IMR-90 (cell line): ENCODE measurements at regions not wholly inside any gene's neighbourhood (a gene's known extent, or its start where the extent isn't known, plus 50 kb on each side); places are given as distances from the start of the nearest gene placed in this dataset.

Source experiments
- ATAC-seq: fragments of 200-7000 bp; cut with Tn5 transposase; 2 replicates; pipeline ENCODE4 v1.9.1; 2020; ENCODE audit warnings: low read depth, mild to moderate bottlenecking, moderate library complexity
- BruUV-seq: library from RNA; stranded (reverse); fragments of 400-500 nt; replicated peaks from 2 replicates; lab custom pipeline; 2021; lab: Mats Ljungman, UMichigan
- CTCF ChIA-PET: fragments of 300-600 bp; formaldehyde crosslinking; extraction: SDS; loops from one replicate; lab custom pipeline; 2021; ENCODE audit warnings: antibody characterized with exemption; lab: Yijun Ruan, JAX
- POLR2A ChIA-PET: fragments of 300-600 bp; sonication (Branson Sonifier 250); formaldehyde crosslinking; loops from one replicate; lab custom pipeline; 2022; ENCODE audit warnings: antibody characterized with exemption; ENCODE audit not compliant: unreplicated experiment; lab: Charles Lee
- DNase-seq: peaks from one replicate; pipeline ENCODE4 v3.0.0; 2013
- H2AFZ ChIP-seq: replicated peaks from 2 replicates; pipeline ENCODE3; 2013; ENCODE audit warnings: low read length, mild to moderate bottlenecking; ENCODE audit not compliant: poor library complexity
- H2AK5ac ChIP-seq: 2 replicates; pipeline ENCODE4 v1.6.1; 2013; ENCODE audit warnings: low read depth, low read length, inconsistent platforms
- H2AK9ac ChIP-seq: replicated peaks from 2 replicates; pipeline ENCODE3; 2013; ENCODE audit warnings: mild to moderate bottlenecking, low read depth, low read length, moderate library complexity; ENCODE audit not compliant: poor library complexity
- H2BK120ac ChIP-seq: 2 replicates; pipeline ENCODE4 v1.6.1; 2013; ENCODE audit warnings: low read depth, low read length, inconsistent platforms
- H2BK15ac ChIP-seq: 3 replicates; pipeline ENCODE4 v1.6.1; 2013; ENCODE audit warnings: low read depth, low read length, inconsistent platforms
- H2BK20ac ChIP-seq: 2 replicates; pipeline ENCODE4 v1.6.1; 2013; ENCODE audit warnings: low read depth, mild to moderate bottlenecking, inconsistent platforms, low read length, moderate library complexity
- H2BK5ac ChIP-seq: 2 replicates; pipeline ENCODE4 v1.6.1; 2013; ENCODE audit warnings: mild to moderate bottlenecking, low read depth, low read length, inconsistent platforms; ENCODE audit not compliant: poor library complexity, severe bottlenecking
- H3K14ac ChIP-seq: replicated peaks from 2 replicates; pipeline ENCODE4 v1.6.1; 2013; ENCODE audit warnings: low read depth, low read length, inconsistent platforms
- H3K18ac ChIP-seq: 2 replicates; pipeline ENCODE4 v1.6.1; 2013; ENCODE audit warnings: low read depth, low read length, control low read depth
- H3K23ac ChIP-seq: 2 replicates; pipeline ENCODE4 v1.6.1; 2013; ENCODE audit warnings: low read depth, low read length, inconsistent platforms
- H3K27ac ChIP-seq: 2 replicates; pipeline ENCODE4 v1.5.1; 2013; ENCODE audit warnings: mild to moderate bottlenecking, control low read depth, low read length; ENCODE audit not compliant: insufficient read depth
- H3K27me3 ChIP-seq: 2 replicates; pipeline ENCODE4 v1.6.1; 2013; ENCODE audit warnings: low read length; ENCODE audit not compliant: control insufficient read depth, insufficient read depth
- H3K36me3 ChIP-seq: 2 replicates; pipeline ENCODE4 v1.6.1; 2013; ENCODE audit warnings: low read length, mixed read lengths; ENCODE audit not compliant: control insufficient read depth, insufficient read depth
- H3K4ac ChIP-seq: 2 replicates; pipeline ENCODE4 v1.6.1; 2013; ENCODE audit warnings: low read depth, low read length, inconsistent platforms
- H3K4me1 ChIP-seq: 2 replicates; pipeline ENCODE4 v1.6.1; 2013; ENCODE audit warnings: low read length, mixed read lengths; ENCODE audit not compliant: control insufficient read depth, insufficient read depth
- H3K4me2 ChIP-seq: 2 replicates; pipeline ENCODE4 v1.6.1; 2013; ENCODE audit warnings: low read depth, mild to moderate bottlenecking, control low read depth, low read length, moderate library complexity
- H3K4me3 ChIP-seq: 2 replicates; pipeline ENCODE4 v1.5.1; 2013; ENCODE audit warnings: low read depth, mild to moderate bottlenecking, control low read depth, low read length, moderate library complexity; ENCODE audit not compliant: insufficient read depth
- H3K56ac ChIP-seq: 2 replicates; pipeline ENCODE4 v1.6.1; 2013; ENCODE audit warnings: low read length, inconsistent platforms; ENCODE audit not compliant: insufficient read depth; ENCODE audit errors: extremely low read depth
- H3K79me1 ChIP-seq, 2 experiments: 2 replicates each; pipeline ENCODE4 v1.6.1; 2013; ENCODE audit warnings: low read length in 2 of 2, inconsistent platforms in 1 of 2, low read depth in 1 of 2
- H3K9ac ChIP-seq: 2 replicates; pipeline ENCODE4 v1.6.1; 2013; ENCODE audit warnings: low read depth, low read length, control low read depth
- H3K9me1 ChIP-seq: 2 replicates; pipeline ENCODE4 v1.6.1; 2013; ENCODE audit warnings: low read length, inconsistent platforms; ENCODE audit not compliant: insufficient read depth
- H3K9me3 ChIP-seq: 2 replicates; pipeline ENCODE4 v1.6.1; 2013; ENCODE audit warnings: low read length; ENCODE audit not compliant: control insufficient read depth, insufficient read depth
- H4K20me1 ChIP-seq: 2 replicates; pipeline ENCODE4 v1.6.1; 2013; ENCODE audit warnings: low read length, inconsistent platforms; ENCODE audit not compliant: insufficient read depth
- H4K5ac ChIP-seq: 2 replicates; pipeline ENCODE4 v1.6.1; 2013; ENCODE audit warnings: mild to moderate bottlenecking, low read depth, low read length, control low read depth
- H4K8ac ChIP-seq, 2 experiments: 2 replicates each; pipeline ENCODE4 v1.6.1; 2013; ENCODE audit warnings: low read depth in 2 of 2, low read length in 2 of 2, control low read depth in 1 of 2, inconsistent platforms in 1 of 2
- H4K91ac ChIP-seq: 2 replicates; pipeline ENCODE4 v1.6.1; 2013; ENCODE audit warnings: low read depth, low read length, inconsistent platforms; ENCODE audit not compliant: insufficient read depth
- BHLHE40 ChIP-seq: fragments of 150-350 bp; IDR thresholded peaks from 2 replicates; pipeline ENCODE4 v1.6.1; 2016; ENCODE audit warnings: mild to moderate bottlenecking, low read depth, low read length
- CEBPB ChIP-seq: IDR thresholded peaks from 2 replicates; pipeline ENCODE4 v1.6.1; 2012; ENCODE audit warnings: low read depth, low read length, improper control_type of control experiment
- CHD1 ChIP-seq: IDR thresholded peaks from 2 replicates; pipeline ENCODE4 v1.6.1; 2012; ENCODE audit warnings: low read depth, low read length, improper control_type of control experiment
- CTCF ChIP-seq: conservative IDR thresholded peaks from 2 replicates; pipeline ENCODE4 v1.5.1; 2012; ENCODE audit warnings: mild to moderate bottlenecking, low read depth, low read length, improper control_type of control experiment
- FOS ChIP-seq: fragments of 150-350 bp; IDR thresholded peaks from 2 replicates; pipeline ENCODE4 v1.6.1; 2016; ENCODE audit warnings: low read depth, low read length
- MAFK ChIP-seq: IDR thresholded peaks from 2 replicates; pipeline ENCODE4 v1.6.1; 2012; ENCODE audit warnings: low read depth, low read length, improper control_type of control experiment
- MAZ ChIP-seq: IDR thresholded peaks from 2 replicates; pipeline ENCODE4 v1.6.1; 2012; ENCODE audit warnings: low read depth, mild to moderate bottlenecking, low read length, improper control_type of control experiment, moderate library complexity, borderline replicate concordance
- MXI1 ChIP-seq: IDR thresholded peaks from 2 replicates; pipeline ENCODE4 v1.6.1; 2012; ENCODE audit warnings: low read depth, mild to moderate bottlenecking, low read length, moderate library complexity, borderline replicate concordance
- NFE2L2 ChIP-seq: fragments of 150-350 bp; IDR thresholded peaks from 2 replicates; pipeline ENCODE4 v1.6.1; 2016; ENCODE audit warnings: low read depth, mild to moderate bottlenecking, low read length
- POLR2A ChIP-seq: IDR thresholded peaks from 2 replicates; pipeline ENCODE4 v1.6.1; 2012; ENCODE audit warnings: mild to moderate bottlenecking, low read depth, low read length
- RAD21 ChIP-seq: IDR thresholded peaks from 2 replicates; pipeline ENCODE4 v1.6.1; 2012; ENCODE audit warnings: low read length, improper control_type of control experiment
- RCOR1 ChIP-seq: IDR thresholded peaks from 2 replicates; pipeline ENCODE4 v1.6.1; 2012; ENCODE audit warnings: mild to moderate bottlenecking, low read length, improper control_type of control experiment; ENCODE audit not compliant: insufficient replicate concordance
- RFX5 ChIP-seq: IDR thresholded peaks from 2 replicates; pipeline ENCODE4 v1.8.0; 2012; ENCODE audit warnings: low read depth, mild to moderate bottlenecking, low read length, moderate library complexity
- SMC3 ChIP-seq: fragments of 150-350 bp; IDR thresholded peaks from 2 replicates; pipeline ENCODE4 v1.6.1; 2016; ENCODE audit warnings: low read depth, mild to moderate bottlenecking, antibody characterized with exemption, low read length, moderate library complexity
- WGBS, 2 experiments: methylation state at CpG; one replicate each; pipeline versions ENCODE4 v1.1.5 to v1.1.7; 2013; ENCODE audit warnings: missing lambda C conversion rate in 2 of 2; ENCODE audit not compliant: insufficient read length in 1 of 2; ENCODE audit errors: extremely low coverage in 2 of 2; 5-methylcytosine and 5-hydroxymethylcytosine counted together
- dilution Hi-C: fragments of 300-500 bp; cut with HindIII; formaldehyde crosslinking; loops from one replicate; pipeline ENCODE4 v1.14.3; 2018; ENCODE audit warnings: low sequenced_read_pairs; ENCODE audit not compliant: unreplicated experiment
- in situ Hi-C: fragments of 300-500 bp; cut with MboI; formaldehyde crosslinking; loops from 3 replicates; pipeline ENCODE4 v1.14.3; 2019; ENCODE audit warnings: low sequenced_read_pairs, inconsistent platforms, mixed read lengths
- intact Hi-C: fragments of 100-400 bp; cut with micrococcal nuclease; formaldehyde crosslinking; loops from 2 replicates; pipeline ENCODE4 v1.10.0; 2022
- TF ChIP-seq, protein P1 (sequence below): fragments of 150-350 bp; IDR thresholded peaks from 2 replicates; pipeline ENCODE4 v1.6.1; 2017; ENCODE audit warnings: mild to moderate bottlenecking, antibody characterized with exemption, low read length, low read depth
- TF ChIP-seq, protein P2 (sequence below): fragments of 150-350 bp; IDR thresholded peaks from 2 replicates; pipeline ENCODE4 v1.6.1; 2016; ENCODE audit warnings: low read depth, mild to moderate bottlenecking, low read length, moderate library complexity, borderline replicate concordance

DNA sequence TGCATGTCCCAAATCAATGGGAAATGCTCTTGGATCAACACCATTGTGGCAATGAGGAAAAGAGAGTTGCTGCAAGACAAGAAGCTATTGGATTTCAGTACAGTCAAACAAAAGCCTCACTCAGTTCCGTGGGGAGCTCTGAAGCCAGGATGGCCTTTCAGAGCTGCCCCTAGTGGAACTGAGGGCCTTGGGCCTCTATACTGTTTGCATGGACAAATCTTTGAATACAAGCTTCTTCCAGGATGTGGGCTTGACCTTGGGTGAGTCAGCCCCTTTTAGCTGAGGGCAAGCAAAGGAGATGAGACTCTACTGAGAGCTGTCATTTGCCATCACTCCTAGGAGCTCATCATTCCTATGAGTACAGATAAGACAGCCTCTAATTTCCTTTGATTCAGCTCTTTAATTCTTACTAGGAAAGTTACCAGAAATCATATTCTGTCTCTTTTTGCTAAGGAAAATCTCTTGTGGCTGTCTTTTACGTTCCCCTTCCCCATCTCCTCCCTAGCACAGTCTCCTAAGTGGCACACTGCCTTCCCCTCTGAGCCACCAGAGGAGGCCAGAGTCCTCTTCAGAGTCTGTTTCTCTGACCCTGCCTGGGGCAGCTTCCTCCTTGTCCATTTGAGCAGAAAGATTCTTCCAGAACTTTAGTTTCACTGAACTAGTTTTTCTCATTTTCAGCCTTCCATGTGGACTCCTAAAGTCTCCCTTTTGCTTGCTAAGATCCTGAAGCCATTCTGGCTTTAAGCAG lies 168.8 kb upstream of the POC5 start:
- in situ Hi-C loops, result no loop called here

More for the DNA sequence above, 168.8 kb upstream of the POC5 start:
- H3K18ac ChIP-seq, result no peak overlapping the region
- ChIA-PET CTCF (interaction anchor here (1.0 kb wide), 1 partner anchor 35 kb away, joined by 3 read pairs; no protein-coding TSS in a partner anchor), POLR2A (no interaction called here)
- H3K27ac ChIP-seq, result no peak overlapping the region
- no peak overlapping the region for H3K14ac ChIP-seq
- no peak for DNase-seq
- dilution Hi-C loops (no loop called here), intact Hi-C loops (no loop called here)
- H3K27me3 ChIP-seq, result no peaks in the 10 kb centered on the region
- WGBS, 2 experiments, result 14% methylated on average over 1 of the region's 2 CpGs; no CpG with 5 or more reads in 1 of the 2 experiments
- no peak overlapping the region for H2AK9ac ChIP-seq
- TF ChIP-seq MXI1, result no peak
- no peak for TF ChIP-seq SMC3
- TF ChIP-seq, protein P1, sequence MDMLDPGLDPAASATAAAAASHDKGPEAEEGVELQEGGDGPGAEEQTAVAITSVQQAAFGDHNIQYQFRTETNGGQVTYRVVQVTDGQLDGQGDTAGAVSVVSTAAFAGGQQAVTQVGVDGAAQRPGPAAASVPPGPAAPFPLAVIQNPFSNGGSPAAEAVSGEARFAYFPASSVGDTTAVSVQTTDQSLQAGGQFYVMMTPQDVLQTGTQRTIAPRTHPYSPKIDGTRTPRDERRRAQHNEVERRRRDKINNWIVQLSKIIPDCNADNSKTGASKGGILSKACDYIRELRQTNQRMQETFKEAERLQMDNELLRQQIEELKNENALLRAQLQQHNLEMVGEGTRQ, result no peak
- TF ChIP-seq MAFK, result no peak
- TF ChIP-seq NFE2L2, result no peak
- TF ChIP-seq CEBPB, result no peak
- no peak for TF ChIP-seq RCOR1
- no peak for TF ChIP-seq CHD1
- no peak for TF ChIP-seq FOS
- no peak for TF ChIP-seq RFX5
- TF ChIP-seq CTCF, result no peak
- no peak for TF ChIP-seq MAZ
- TF ChIP-seq RAD21, result no peak
- no peak for TF ChIP-seq BHLHE40
- TF ChIP-seq POLR2A, result no peak
- TF ChIP-seq, protein P2, sequence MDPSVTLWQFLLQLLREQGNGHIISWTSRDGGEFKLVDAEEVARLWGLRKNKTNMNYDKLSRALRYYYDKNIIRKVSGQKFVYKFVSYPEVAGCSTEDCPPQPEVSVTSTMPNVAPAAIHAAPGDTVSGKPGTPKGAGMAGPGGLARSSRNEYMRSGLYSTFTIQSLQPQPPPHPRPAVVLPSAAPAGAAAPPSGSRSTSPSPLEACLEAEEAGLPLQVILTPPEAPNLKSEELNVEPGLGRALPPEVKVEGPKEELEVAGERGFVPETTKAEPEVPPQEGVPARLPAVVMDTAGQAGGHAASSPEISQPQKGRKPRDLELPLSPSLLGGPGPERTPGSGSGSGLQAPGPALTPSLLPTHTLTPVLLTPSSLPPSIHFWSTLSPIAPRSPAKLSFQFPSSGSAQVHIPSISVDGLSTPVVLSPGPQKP, result no peak
- no peak overlapping the region for H3K4me3 ChIP-seq
- no peaks in the 10 kb centered on the region for H3K79me1 ChIP-seq
- no peak overlapping the region for H2AK5ac ChIP-seq
- H4K8ac ChIP-seq, result no peak overlapping the region
- no peak overlapping the region for H3K56ac ChIP-seq
- H3K4me2 ChIP-seq, result no peak overlapping the region
- H2BK120ac ChIP-seq, result no peak overlapping the region
- no peaks in the 10 kb centered on the region; the same call in 1 of the 2 replicates for H3K9me3 ChIP-seq
- ATAC-seq, result no peak
- no peaks in the 10 kb centered on the region for H4K20me1 ChIP-seq
- no peak overlapping the region for H2AFZ ChIP-seq
- no peak overlapping the region for H3K9ac ChIP-seq
- H4K91ac ChIP-seq, result no peak overlapping the region
- no peak overlapping the region for H3K4ac ChIP-seq
- H3K23ac ChIP-seq, result no peak overlapping the region
- H2BK5ac ChIP-seq, result no peak overlapping the region
- H4K5ac ChIP-seq, result no peak overlapping the region
- no peaks in the 10 kb centered on the region for H3K4me1 ChIP-seq
- no peaks in the 10 kb centered on the region for H3K9me1 ChIP-seq
- no TSS peak for BruUV-seq
- H3K36me3 ChIP-seq, result no peaks in the 10 kb centered on the region
- no peak overlapping the region for H2BK15ac ChIP-seq
- H2BK20ac ChIP-seq, result no peak overlapping the region
